Activated CD4-positive, CD25-positive, alpha-beta regulatory T cell treated with anti-CD3 and anti-CD28 coated beads, Interleukin-2, amount 50 U/mL, for 24 hours (primary cell): ENCODE measurements at regions not wholly inside any gene's neighbourhood (a gene's known extent, or its start where the extent isn't known, plus 50 kb on each side); places are given as distances from the start of the nearest gene placed in this dataset.
"Not testable (repeated sequence)": the region's sequence is repeated elsewhere in the genome, so short reads cannot be mapped to it uniquely, and the experiment has no call there.

Experiments used
- ATAC-seq, 2 donors: fragments of 150-1000 bp; cut with Tn5 transposase; one replicate each; pipeline ENCODE4 v1.10.0; 2021; ENCODE audit warnings: mild to moderate bottlenecking in 1 of 2, moderate library complexity in 1 of 2

DNA sequence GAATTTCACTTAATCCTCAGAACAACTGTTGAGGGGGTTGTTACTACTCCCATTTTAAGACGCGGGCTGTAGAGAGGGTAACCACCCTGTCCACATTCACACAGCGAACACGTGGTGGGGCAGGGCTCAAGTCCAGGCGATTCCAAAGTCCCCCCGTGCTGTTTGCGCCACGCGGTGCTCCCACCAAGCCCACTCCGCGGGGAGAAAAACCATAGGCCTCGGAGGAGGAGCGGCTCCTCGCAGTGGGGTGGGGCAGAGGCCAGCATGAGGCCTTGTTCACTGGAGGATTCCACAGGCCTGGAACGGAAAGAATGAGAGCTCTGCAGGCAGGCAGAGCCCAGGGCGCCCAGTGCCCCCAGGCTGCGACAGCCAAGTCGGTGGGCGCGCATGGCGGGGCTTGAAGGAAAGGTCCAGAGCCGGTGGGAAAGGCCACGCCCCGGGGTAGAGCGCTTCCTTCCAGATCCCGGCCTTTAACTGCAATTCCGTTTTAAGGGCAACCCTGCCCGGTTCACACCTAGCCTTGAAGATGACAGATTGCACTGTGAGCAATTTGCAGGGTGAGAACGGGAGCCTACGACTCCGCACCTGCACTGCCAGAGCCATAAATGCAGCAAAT, 161.8 kb upstream of the TBL1XR1 start:
- ATAC-seq = peak; percentile 27 to 41

DNA sequence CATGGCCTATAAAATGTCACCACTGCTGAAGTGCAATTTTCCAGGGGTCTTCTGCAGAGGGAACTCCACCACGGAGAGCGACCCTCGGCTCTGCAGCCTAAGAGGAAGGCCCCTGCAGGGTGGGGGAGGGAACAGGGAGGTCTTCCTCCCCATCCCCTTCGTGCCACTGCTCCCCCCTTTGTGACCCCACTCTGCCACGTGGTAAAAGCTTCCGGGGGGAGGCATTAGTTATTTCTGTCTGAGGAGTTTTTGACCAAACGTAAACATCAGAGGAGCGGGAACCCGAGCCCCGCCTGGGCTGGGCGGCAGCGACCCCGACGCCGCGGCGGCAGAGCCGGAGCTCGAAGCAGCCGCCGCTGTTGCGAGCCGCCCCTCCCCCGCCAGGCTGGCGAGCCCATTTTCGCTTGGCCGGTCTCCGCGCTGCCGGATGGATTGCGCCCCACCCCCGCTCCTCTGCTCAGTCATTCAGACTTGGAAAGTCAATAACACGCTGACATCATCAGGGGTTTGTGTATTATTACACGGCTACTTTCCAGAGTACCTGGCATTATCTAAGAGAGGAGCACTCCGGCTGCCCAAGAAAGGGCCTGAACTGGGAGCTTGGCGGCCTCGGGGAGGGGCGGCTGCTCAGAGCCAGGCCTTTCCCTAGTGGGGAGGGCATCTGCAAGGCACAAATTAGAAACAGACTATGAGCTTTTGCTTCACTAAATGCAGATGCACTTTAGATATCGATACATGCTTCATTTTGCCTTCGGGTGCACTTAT, 162.5 kb upstream of the TBL1XR1 start:
- ATAC-seq = peak; percentile 86 to 90

DNA sequence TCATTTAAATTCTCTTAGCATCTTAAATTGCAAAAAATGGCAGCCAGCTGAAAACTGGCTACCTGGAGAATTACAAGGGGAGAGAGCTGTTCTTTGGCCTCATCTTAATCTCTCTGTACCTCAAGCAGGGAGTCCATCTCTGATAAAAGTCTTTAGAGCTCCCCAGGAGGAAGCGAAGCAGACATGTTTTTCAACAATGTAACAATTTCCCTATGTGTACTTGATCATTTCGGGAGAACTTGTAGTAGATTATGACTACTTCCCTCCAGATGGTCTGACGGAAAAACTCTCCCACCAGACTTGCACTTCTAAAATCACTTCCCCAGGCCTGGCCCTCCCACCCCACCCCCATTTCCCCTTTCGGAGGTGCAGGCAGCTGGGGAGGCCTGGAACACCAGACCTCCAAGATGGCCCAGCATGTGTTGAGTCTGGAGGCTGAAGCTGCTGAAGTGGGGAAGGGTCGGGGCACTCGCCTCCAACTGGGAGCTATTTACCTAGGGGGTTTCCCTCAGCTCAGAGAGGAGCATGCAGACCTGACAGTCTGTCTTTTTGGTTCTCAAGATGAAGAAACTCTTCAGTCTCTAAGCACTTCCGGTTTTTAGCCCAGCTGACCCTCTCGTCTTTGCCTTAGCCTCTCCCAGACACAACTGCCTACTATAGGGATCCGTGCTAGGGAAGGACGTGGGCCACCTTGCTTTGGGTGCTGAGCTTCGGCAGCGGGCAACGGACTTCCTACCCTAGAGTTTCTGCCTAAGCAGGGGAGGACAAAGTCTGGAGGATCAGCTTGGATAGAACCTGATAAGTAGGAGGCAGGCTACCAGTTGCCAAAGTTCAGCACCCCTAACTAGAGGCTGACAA, 164.0 kb upstream of the TBL1XR1 start:
- no peak for ATAC-seq

DNA sequence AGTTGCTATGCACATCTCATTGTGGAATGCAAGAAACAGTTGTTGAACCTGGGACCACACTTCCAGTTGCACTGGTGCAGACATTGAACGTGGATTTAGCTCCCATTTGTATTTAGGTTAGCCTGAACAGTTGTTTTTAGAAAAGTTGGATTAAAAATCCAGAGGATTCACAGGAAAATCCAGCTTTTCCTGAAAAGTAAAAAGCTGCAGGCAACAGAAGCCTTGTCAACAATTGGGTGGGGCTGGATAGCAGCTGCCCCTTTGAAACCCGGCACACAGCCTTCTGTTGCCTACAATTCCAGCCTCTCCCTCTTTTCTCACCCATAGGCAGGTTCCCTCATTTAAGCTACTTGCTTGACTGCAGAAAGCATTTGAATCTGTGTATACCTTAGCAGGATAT, 165.3 kb upstream of the TBL1XR1 start:
- ATAC-seq = no peak

DNA sequence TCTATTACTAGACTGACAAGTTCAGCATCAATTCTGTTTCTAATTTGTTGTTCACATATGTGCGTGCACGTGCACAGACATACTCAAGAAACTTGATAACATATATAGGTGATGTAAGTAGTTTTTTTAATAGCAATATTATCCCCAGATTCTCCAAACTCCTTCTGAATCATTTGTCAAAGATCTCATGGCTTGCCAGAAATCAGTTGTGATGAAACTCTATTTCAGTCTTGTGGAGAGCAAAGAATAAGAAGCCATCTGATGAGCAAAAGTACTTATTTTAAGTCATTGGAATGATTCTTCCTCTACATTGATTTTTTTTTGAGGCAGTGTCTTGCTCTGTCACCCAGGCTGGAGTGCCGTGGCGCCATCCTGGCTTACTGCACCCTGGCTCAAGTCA, 167.0 kb upstream of the TBL1XR1 start:
- ATAC-seq = no peak

DNA sequence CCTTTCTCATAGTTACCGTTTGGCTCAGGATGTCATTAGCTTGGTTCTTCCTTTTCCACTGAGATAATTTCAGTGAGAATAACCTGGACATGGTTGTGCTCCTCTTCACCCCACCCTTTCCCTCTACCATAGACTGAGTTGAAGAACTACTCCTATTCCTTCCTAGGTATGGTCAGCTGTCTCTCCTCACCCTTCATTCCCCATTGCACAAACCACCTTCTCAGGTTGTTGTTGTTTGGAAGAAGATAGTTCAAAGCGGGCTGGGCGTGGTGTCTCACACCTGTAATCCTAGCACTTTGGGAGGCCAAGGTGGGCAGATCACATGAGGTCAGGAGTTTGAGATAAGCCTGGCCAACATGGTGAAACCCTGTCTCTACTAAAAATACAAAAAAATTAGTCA, 168.0 kb upstream of the TBL1XR1 start:
- ATAC-seq = not testable (repeated sequence)

DNA sequence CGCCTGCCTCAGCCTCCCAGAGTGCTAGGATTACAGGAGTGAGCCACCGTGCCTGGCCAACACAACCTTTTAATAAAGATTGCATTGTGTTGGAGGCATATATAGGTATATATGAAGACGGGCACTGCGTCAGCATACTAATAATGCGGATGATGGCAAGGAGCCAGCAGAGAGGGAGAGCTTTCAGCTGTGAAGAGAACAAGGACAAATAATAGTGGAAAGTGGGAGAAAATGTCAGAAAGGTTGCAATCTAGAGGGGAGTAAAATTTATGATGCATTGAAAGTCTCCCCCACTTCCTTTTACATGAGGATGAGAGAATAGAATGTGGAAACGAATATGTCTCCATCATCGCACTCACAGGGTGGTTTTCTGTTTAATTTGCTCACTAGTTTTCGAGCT, 170.5 kb upstream of the TBL1XR1 start:
- ATAC-seq = no peak

DNA sequence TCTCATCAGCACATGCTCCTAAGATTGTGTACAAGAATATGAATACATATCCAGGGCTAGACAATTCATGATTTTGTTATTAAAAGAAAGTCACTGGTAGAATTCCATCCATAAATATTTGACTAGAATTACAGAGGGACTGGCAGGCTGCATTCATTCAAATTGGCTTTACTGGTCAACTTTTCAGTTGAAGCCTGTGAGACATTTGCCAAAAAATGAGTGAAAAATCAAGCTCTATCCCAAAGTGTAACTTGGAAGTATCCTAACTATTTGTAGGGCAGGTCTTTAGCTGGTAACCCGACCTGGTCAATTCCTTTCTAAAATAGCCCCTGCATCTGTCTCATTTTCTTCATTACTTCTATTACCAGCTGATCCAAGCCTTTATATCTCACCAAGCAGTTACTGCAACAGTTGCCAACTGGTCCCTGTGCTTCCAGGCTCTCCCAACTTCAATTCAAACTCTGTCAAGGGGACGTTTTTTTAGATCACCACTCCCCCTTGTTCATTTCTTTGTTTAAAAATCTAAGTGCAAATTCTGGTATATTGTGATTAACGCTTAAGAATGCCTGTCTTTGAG, 173.1 kb upstream of the TBL1XR1 start:
- ATAC-seq = no peak

DNA sequence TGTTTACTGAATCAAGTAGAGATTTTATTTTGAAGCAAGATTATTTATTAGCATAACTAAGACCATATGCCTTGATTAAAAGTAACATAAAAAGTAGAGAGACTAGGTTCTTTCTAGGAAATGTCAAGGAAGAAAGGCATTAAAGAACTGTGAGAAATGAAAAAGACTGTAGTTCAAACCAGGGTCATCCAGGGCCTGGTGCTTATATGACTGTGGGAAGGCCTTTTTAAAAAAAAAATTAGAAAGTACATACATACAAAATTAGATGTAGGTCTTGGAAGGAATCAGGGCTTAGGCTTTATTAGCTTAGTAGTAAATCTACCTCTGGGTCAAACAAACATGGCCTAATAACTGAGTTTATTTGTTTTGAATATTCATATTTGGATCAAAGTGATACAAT, 173.9 kb upstream of the TBL1XR1 start:
- ATAC-seq = no peak

DNA sequence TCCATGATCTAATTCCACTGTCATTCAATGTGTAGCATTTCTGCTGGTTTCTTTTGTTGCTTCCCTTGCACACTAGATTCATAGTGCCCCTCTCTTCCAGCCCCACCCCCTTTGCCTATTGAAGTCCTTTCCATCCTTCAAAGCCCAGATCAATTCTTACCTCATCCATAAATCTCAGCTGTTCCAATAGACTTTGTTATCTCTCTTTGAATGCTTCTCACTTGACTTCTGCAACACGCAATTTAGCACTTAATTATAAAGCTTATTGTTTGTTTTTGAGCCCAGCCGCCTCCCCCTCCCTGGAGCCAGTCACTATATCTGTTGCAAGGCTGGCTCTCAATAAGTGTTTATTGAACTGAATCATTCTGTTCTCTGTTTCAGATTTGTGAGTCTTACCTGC, 174.6 kb upstream of the TBL1XR1 start:
- ATAC-seq = no peak

DNA sequence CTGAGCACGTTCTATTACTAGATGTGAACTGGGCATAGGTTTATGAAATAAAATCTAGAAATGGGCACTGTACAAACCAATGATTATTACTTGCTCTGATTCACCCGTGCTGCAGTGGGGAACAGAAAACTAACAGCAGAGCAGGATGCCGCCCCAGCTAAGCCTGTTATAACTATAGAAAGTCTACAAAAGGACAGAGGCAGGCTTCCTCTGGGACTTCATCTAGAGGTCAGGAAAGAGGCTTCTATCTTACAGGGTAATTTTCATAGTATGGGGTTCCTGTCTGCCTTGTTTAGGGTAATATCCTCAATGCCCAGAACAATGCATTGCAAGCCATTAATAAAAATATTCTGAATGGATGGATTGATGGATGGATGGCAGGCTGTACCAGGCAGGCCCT, 177.0 kb upstream of the TBL1XR1 start:
- no peak for ATAC-seq

DNA sequence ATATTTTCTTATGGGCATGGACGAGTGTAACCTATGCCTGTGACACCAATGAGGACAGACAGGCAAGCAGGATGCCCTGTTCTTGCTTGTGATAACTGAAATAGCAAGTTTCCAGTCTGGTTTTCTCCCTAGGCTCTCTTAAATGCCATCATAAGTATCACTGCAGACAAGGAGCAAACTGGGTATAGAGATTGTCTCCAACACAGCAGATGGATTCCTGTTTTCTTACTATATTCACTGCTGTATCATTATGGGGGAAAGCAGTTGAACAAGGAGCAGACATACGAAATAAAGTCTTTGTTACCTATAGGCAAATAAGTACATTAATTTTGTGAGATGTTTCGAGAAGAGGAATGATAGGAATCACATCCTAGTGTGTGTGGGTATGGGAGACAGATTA, 178.0 kb upstream of the TBL1XR1 start:
- no peak for ATAC-seq

DNA sequence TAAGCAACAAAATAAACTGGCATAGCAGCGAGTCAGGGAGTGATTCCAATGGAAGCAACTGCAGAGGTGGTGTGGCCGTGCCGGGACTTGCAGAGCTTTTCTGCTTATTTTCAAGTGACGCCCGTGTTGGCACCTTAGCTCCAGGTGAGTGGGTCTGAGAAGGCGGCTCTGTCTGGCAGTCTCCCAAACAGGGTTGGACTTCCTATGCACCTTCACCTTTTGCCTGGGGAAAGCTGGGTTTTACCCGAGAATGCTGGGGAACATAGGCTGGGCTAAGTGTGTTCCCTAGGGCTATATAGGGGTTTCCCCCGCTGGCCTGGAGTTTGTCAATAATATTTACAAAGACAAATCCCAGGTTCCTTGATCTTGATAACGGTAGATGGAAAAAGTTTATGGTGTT, 179.9 kb upstream of the TBL1XR1 start:
- no peak for ATAC-seq

DNA sequence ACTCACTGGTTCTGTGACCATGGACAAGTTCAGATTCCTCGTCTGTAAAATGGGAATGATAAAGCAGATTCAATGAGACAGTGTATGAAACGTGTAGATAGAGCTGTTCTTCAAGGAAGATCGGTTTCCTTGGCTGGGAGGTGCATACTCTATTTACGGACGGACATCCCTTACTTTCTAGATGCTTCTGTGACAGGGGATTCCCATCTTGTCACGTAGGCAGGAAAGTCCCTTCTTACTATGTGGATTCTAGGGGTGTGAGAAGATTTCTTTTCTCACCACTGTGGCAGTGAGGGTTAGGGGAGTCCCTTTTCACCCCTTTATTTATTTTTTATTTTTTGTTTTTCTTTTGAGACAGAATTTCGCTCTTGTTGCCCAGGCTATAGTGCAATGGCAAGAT, 180.9 kb upstream of the TBL1XR1 start:
- ATAC-seq = no peak

DNA sequence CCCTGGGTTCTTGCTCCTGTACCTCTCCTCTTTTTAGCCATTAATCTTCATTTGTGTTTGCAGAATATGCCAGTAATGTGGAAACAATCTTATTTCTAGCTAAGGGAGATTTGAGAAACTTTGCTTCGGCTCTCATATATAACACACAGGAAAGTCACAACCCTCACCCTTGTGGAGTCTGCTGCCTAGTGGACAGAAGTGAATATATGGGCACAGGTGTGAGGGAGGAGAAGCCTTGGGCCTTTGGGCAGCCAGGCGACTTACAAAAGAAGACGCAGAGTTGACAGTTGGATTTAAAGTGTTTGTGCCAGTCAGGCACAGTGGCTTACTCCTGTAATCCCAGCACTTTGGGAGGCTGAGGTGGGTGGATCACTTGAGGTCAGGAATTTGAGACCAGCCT, 181.8 kb upstream of the TBL1XR1 start:
- no peak for ATAC-seq

DNA sequence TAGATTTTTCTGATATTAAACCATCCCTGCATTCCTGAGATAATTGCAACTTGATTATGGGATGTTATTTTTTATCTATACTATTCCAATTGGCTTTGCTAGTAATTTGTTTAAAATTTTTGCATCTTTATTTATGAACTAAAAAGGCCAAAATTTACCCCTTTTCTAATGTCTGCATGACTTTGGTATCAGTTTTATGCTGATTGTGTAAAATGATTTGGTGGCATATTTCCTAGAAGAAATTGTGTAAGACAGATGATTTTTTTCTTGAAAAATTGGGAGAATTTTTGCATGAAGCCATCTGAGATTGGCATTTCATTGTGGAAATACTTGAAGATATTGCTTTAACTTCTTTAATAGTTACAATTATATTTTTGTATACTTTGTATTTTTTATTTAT, 183.8 kb upstream of the TBL1XR1 start:
- ATAC-seq = no peak

DNA sequence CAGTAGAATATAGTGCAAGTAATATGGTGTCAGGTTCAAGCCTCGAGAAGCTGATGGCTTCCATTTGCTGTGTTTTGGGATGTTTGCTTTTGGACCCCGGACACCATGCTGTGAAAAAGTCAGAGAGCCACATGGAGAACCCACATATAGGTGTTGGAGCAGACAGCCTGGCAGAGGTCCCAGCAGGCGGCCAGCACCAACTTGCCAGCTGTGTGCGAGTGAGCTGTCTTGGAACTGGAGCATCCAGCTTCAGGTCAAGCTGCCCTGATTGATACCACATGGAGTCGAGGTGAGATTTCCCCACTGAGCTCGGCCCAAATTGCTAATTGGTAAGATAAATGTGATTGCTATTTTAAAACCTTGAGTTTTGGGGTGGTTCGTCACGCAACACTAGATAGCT, 185.7 kb upstream of the TBL1XR1 start:
- no peak for ATAC-seq

DNA sequence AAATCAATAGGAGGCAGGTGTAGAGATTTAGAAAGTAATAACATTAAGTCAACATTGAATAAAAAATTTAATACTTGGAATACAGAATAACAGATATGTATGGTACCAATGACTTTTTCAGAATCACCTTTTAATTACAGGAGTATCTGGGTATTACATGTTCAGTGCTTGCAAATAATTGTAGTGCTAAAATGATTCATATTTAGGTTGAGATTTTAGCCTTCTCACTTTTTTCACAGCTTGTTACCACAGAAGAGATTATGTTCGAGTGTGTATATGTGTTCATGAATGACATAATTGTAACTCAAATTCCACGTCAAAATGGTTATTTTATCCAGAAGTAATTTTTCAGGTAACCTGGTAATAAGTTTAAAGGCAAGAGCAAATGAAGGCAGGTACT, 187.9 kb upstream of the TBL1XR1 start:
- peak in 1 of 2 donors; percentile 38 for ATAC-seq

DNA sequence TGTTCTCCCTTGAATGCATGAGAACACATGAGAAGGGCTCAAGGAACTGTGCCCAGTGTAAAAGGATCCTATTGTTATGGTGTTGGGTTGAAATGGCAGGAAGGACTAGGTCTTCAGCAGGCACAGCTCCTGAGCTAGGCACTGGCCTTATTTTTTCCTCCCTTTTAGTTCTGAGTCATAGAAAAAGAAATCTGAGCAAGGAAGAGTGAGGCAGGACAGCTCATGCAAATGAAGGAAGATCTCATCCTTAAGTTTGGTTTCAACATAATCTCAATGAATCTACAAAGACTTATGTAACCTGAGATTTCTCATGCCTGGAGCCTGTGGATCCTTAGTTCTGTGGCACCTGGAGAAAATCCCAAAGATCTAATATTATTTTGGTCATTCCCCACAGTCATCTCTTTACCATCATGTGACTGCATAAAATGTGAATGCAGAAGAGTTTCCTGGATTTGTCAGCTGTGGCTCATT, 188.6 kb upstream of the TBL1XR1 start:
- ATAC-seq = no peak

DNA sequence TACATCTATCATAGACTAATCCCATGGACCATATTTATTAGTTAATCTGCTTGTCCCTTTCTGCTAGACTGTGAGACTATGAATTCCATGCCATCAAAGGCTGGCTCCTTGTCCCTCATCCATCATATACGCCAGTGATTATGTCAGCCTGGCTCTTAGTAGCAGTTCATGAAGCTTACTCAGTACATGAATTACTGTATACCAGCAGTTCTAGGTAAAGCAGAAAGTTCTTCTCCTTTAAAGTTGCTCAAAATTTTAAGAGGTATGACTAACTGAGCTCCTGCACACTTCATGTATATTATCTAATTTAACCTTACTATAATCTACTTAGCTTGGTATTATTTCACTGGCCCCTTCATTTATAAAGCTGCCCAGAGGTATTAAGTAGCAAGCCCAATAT, 190.9 kb upstream of the TBL1XR1 start:
- peak; percentile 51 to 75 for ATAC-seq

DNA sequence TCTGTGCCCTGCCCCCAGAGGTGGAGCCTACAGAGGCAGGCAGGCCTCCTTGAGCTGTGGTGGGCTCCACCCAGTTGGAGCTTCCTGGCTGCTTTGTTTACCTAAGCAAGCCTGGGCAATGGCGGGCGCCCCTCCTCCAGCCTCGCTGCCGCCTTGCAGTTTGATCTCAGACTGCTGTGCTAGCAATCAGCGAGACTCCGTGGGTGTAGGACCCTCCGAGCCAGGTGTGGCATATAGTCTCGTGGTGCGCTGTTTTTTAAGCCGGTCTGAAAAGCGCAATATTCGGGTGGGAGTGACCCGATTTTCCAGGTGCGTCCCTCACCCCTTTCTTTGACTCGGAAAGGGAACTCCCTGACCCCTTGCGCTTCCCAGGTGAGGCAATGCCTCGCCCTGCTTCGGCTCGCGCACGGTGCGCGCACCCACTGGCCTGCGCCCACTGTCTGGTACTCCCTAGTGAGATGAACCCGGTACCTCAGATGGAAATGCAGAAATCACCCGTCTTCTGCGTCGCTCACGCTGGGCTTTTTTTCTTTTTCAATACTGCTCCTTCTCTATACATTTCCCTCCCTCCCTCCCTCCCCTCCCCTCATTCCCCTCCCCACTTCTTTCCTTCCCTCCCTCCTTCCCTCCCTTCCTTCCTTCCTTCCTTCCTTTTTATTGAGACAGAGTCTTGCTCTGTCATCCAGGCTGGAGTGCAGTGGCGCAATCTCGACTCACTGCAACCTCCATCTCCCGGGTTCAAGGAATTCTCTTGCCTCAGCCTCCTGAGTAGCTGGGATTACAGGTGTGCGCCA, 197.1 kb upstream of the TBL1XR1 start:
- not testable (repeated sequence) for ATAC-seq

DNA sequence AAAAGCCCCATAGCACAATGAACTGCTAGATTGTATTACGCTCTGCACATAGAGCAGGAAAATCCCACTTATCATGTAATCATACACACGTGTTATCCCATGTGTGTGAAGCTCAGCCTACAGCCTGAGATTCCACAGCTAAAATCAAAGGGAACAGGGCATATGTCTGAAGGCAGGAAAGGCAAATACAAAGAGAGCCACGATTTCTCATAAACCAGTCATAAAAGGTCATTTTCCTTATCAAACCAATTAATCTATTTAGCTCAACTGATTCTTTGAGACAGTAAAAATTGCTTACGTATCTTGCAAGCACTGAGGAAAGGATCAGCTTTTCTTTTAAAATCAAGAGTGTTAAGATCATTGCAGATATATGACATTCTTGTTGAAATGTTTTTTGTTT, 199.5 kb upstream of the TBL1XR1 start:
- ATAC-seq = no peak
